H1 (cell line): ENCODE measurements at regions not wholly inside any gene's neighbourhood (a gene's known extent, or its start where the extent isn't known, plus 50 kb on each side); places are given as distances from the start of the nearest gene placed in this dataset.

Experiments
- CTCF ChIA-PET: fragments of 300-600 bp; sonication (Branson Sonifier 250); formaldehyde crosslinking; loops from one replicate; lab custom pipeline; 2021; ENCODE audit not compliant: partially characterized antibody; lab: Charles Lee
- POLR2A ChIA-PET: fragments of 300-600 bp; sonication (Branson Sonifier 250); formaldehyde crosslinking; loops from one replicate; lab custom pipeline; 2021; ENCODE audit warnings: inconsistent platforms; ENCODE audit not compliant: partially characterized antibody; lab: Charles Lee
- DNase-seq, 2 experiments: peaks; one replicate each; pipeline versions ENCODE4 v3.0.0 to v3.0.0-alpha.2; 2010 to 2022; ENCODE audit warnings: low spot score in 2 of 2, low read depth in 1 of 2, mixed read lengths in 1 of 2
- FAIRE-seq: peaks from 2 replicates; lab custom pipeline; 2011; peaks lifted over from hg19 to GRCh38; lab: Jason Lieb, UNC
- H2AFZ ChIP-seq: 2 replicates; pipeline ENCODE4 v1.8.1; 2012; ENCODE audit warnings: low read length, inconsistent platforms
- H2AK5ac ChIP-seq: 2 replicates; pipeline ENCODE4 v1.6.1; 2013; ENCODE audit warnings: low read depth, low read length
- H2BK120ac ChIP-seq: replicated peaks from 2 replicates; pipeline ENCODE3; 2013; ENCODE audit warnings: low read depth, low read length, inconsistent platforms
- H2BK12ac ChIP-seq: 2 replicates; pipeline ENCODE4 v1.6.1; 2013; ENCODE audit warnings: low read depth, low read length
- H2BK15ac ChIP-seq: 2 replicates; pipeline ENCODE4 v1.6.1; 2013; ENCODE audit warnings: low read length
- H2BK20ac ChIP-seq: 2 replicates; pipeline ENCODE4 v1.6.1; 2013; ENCODE audit warnings: low read length
- H2BK5ac ChIP-seq: 2 replicates; pipeline ENCODE4 v1.6.1; 2013; ENCODE audit warnings: low read depth, low read length
- H3K14ac ChIP-seq: 2 replicates; pipeline ENCODE4 v1.6.1; 2013; ENCODE audit warnings: inconsistent platforms; ENCODE audit not compliant: insufficient read length
- H3K18ac ChIP-seq: 2 replicates; pipeline ENCODE4 v1.6.1; 2013; ENCODE audit warnings: low read length; ENCODE audit errors: extremely low read depth
- H3K23ac ChIP-seq: 2 replicates; pipeline ENCODE4 v1.6.1; 2013; ENCODE audit warnings: inconsistent platforms; ENCODE audit not compliant: insufficient read length
- H3K23me2 ChIP-seq: 2 replicates; pipeline ENCODE4 v1.6.1; 2013; ENCODE audit warnings: low read depth, low read length
- H3K27ac ChIP-seq: 2 replicates; pipeline ENCODE4 v1.6.1; 2011; ENCODE audit warnings: low read depth, low read length, inconsistent platforms
- H3K27me3 ChIP-seq, 4 experiments: replicated peaks in 1 of 4; 1 replicate in 1 of 4; 2 replicates in 3 of 4; pipeline versions ENCODE4 v1.6.1 to v1.8.1; 2011 to 2013; ENCODE audit warnings: low read length in 3 of 4, mild to moderate bottlenecking in 3 of 4, inconsistent platforms in 2 of 4, mixed read lengths in 2 of 4, moderate library complexity in 1 of 4; ENCODE audit not compliant: control insufficient read depth in 3 of 4, insufficient read depth in 3 of 4; ENCODE audit errors: extremely low read depth in 1 of 4
- H3K36me3 ChIP-seq, 4 experiments: 2 replicates each; pipeline versions ENCODE4 v1.6.1 to v1.8.1; 2011 to 2013; ENCODE audit warnings: mild to moderate bottlenecking in 4 of 4, low read length in 3 of 4, moderate library complexity in 2 of 4, control low read depth in 1 of 4, inconsistent platforms in 1 of 4; ENCODE audit not compliant: insufficient read depth in 4 of 4, control insufficient read depth in 2 of 4
- H3K4ac ChIP-seq: replicated peaks from 2 replicates; pipeline ENCODE3; 2013; ENCODE audit warnings: low read length, low read depth, mixed read lengths, inconsistent platforms; ENCODE audit not compliant: insufficient read length
- H3K4me1 ChIP-seq, 4 experiments: replicated peaks in 1 of 4; 1 replicate in 1 of 4; 2 replicates in 3 of 4; pipeline versions ENCODE4 v1.6.1 to v1.8.1; 2011 to 2013; ENCODE audit warnings: low read length in 3 of 4, inconsistent platforms in 2 of 4, mixed read lengths in 1 of 4; ENCODE audit not compliant: insufficient read depth in 4 of 4, control insufficient read depth in 3 of 4
- H3K4me2 ChIP-seq, 2 experiments: 2 replicates each; pipeline versions ENCODE4 v1.6.1 to v1.8.1; 2011 to 2013; ENCODE audit warnings: low read depth in 2 of 2, low read length in 2 of 2, control low read depth in 1 of 2, inconsistent platforms in 1 of 2, mild to moderate bottlenecking in 1 of 2; ENCODE audit not compliant: insufficient read depth in 1 of 2
- H3K4me3 ChIP-seq, 4 experiments: fragments of 200-600, 300-600 bp in 1 of 4; sonication (generic), shearing (Covaris generic), sonication (Bioruptor Twin) in 1 of 4; 2 replicates each; pipeline versions ENCODE4 v1.5.1 to v1.8.1; 2011 to 2016; ENCODE audit warnings: low read length in 4 of 4, low read depth in 3 of 4, control low read depth in 2 of 4, inconsistent platforms in 2 of 4, mild to moderate bottlenecking in 2 of 4, mixed read lengths in 1 of 4, moderate library complexity in 1 of 4; ENCODE audit not compliant: insufficient read depth in 2 of 4; ENCODE audit errors: extremely low read depth in 1 of 4
- H3K56ac ChIP-seq: replicated peaks from 2 replicates; pipeline ENCODE3; 2013; ENCODE audit warnings: low read depth, mild to moderate bottlenecking, mixed read lengths, low read length, inconsistent platforms; ENCODE audit not compliant: insufficient read length
- H3K79me1 ChIP-seq: 2 replicates; pipeline ENCODE4 v1.6.1; 2013; ENCODE audit warnings: low read depth, low read length, control low read depth
- H3K79me2 ChIP-seq, 2 experiments: 2 replicates each; pipeline versions ENCODE4 v1.6.1 to v1.8.1; 2012 to 2013; ENCODE audit warnings: low read length in 2 of 2, mild to moderate bottlenecking in 2 of 2, inconsistent platforms in 1 of 2; ENCODE audit not compliant: insufficient read depth in 2 of 2, control insufficient read depth in 1 of 2
- H3K9ac ChIP-seq, 4 experiments: replicated peaks in 1 of 4; 1 replicate in 1 of 4; 2 replicates in 3 of 4; pipeline versions ENCODE4 v1.6.1 to v1.8.1; 2011 to 2013; ENCODE audit warnings: low read depth in 3 of 4, low read length in 3 of 4, control low read depth in 2 of 4, mild to moderate bottlenecking in 2 of 4, moderate library complexity in 2 of 4, inconsistent platforms in 1 of 4; ENCODE audit errors: extremely low read depth in 1 of 4
- H3K9me3 ChIP-seq, 2 experiments: 2 replicates each; pipeline versions ENCODE4 v1.6.1 to v1.8.1; 2012 to 2013; ENCODE audit warnings: mild to moderate bottlenecking in 2 of 2, moderate library complexity in 2 of 2, control low read depth in 1 of 2, inconsistent platforms in 1 of 2, low read depth in 1 of 2, low read length in 1 of 2, mixed read lengths in 1 of 2; ENCODE audit not compliant: insufficient read depth in 2 of 2
- H4K20me1 ChIP-seq, 2 experiments: replicated peaks in 1 of 2; 2 replicates each; pipeline versions ENCODE3 to v1.8.1; 2011 to 2013; ENCODE audit warnings: inconsistent platforms in 2 of 2, low read length in 2 of 2, mild to moderate bottlenecking in 1 of 2; ENCODE audit not compliant: insufficient read depth in 2 of 2, control insufficient read depth in 1 of 2
- H4K5ac ChIP-seq: 2 replicates; pipeline ENCODE4 v1.6.1; 2013; ENCODE audit warnings: low read length, low read depth, mixed read lengths, inconsistent platforms; ENCODE audit not compliant: insufficient read length
- H4K8ac ChIP-seq: 2 replicates; pipeline ENCODE4 v1.8.0; 2013; ENCODE audit warnings: mild to moderate bottlenecking, moderate library complexity, low read length, inconsistent platforms; ENCODE audit not compliant: insufficient read depth; ENCODE audit errors: extremely low read depth
- H4K91ac ChIP-seq: replicated peaks from 2 replicates; pipeline ENCODE3; 2013; ENCODE audit warnings: low read length, mixed read lengths, inconsistent platforms; ENCODE audit not compliant: insufficient read length
- BCL11A ChIP-seq, 2 experiments: IDR thresholded peaks; one replicate each; pipeline ENCODE4 v1.6.1; 2011; ENCODE audit warnings: low read depth in 2 of 2, low read length in 2 of 2, mild to moderate bottlenecking in 2 of 2
- CHD2 ChIP-seq: IDR thresholded peaks from 2 replicates; pipeline ENCODE4 v1.6.1; 2012; ENCODE audit warnings: low read length, improper control_type of control experiment
- CREB1 ChIP-seq: IDR thresholded peaks from 2 replicates; pipeline ENCODE4 v1.6.1; 2012; ENCODE audit warnings: inconsistent platforms
- EP300 ChIP-seq, 2 experiments: IDR thresholded peaks; 1 replicate in 1 of 2; 2 replicates in 1 of 2; pipeline ENCODE4 v1.6.1; 2011 to 2012; ENCODE audit warnings: low read depth in 2 of 2, low read length in 2 of 2, mild to moderate bottlenecking in 2 of 2, borderline replicate concordance in 1 of 2, inconsistent platforms in 1 of 2, moderate library complexity in 1 of 2
- HDAC6 ChIP-seq: IDR thresholded peaks from one replicate; pipeline ENCODE4 v1.7.1; 2012; ENCODE audit warnings: low read depth, mild to moderate bottlenecking, inconsistent platforms, low read length, moderate library complexity
- KDM1A ChIP-seq: fragments of 200-600, 300-600 bp; sonication (generic); IDR thresholded peaks from 2 replicates; pipeline ENCODE4 v1.7.1; 2016; ENCODE audit warnings: mild to moderate bottlenecking, low read length, borderline replicate concordance
- MAFK ChIP-seq: IDR thresholded peaks from 2 replicates; pipeline ENCODE4 v1.6.1; 2012; ENCODE audit warnings: low read depth, mild to moderate bottlenecking, improper control_type of control experiment, low read length
- RBBP5 ChIP-seq: IDR thresholded peaks from 2 replicates; pipeline ENCODE4 v1.7.1; 2012; ENCODE audit warnings: low read depth, mild to moderate bottlenecking, inconsistent platforms, low read length, moderate library complexity, borderline replicate concordance
- RNF2 ChIP-seq: fragments of 200-900, 300-1000 bp; sonication (generic); IDR thresholded peaks from 2 replicates; pipeline ENCODE4 v1.7.1; 2016; ENCODE audit warnings: borderline replicate concordance, low read depth, mild to moderate bottlenecking, antibody characterized with exemption, low read length; ENCODE audit not compliant: poor library complexity, severe bottlenecking; ENCODE audit errors: missing control alignments
- SAP30 ChIP-seq: fragments of 300-600 bp; sonication (generic); IDR thresholded peaks from 2 replicates; pipeline ENCODE4 v1.7.1; 2012; ENCODE audit warnings: low read length, moderate library complexity, mild to moderate bottlenecking, inconsistent platforms; ENCODE audit not compliant: insufficient read depth, insufficient replicate concordance
- SIN3A ChIP-seq, 2 experiments: IDR thresholded peaks in 1 of 2; conservative IDR thresholded peaks in 1 of 2; 2 replicates each; pipeline ENCODE4 v1.6.1; 2011 to 2012; ENCODE audit warnings: low read length in 2 of 2, improper control_type of control experiment in 1 of 2, low read depth in 1 of 2, mild to moderate bottlenecking in 1 of 2
- TCF12 ChIP-seq: IDR thresholded peaks from 2 replicates; pipeline ENCODE4 v1.6.1; 2011; ENCODE audit warnings: low read depth, mild to moderate bottlenecking, low read length
- WGBS, 2 experiments: shearing (Covaris generic) in 1 of 2; methylation state at CpG; one replicate each; pipeline versions ENCODE4 v1.1.6 to v1.1.7; 2013 to 2015; ENCODE audit warnings: low lambda C conversion rate in 2 of 2, mixed read lengths in 2 of 2, inconsistent platforms in 1 of 2, low coverage in 1 of 2, missing lambda C conversion rate in 1 of 2; ENCODE audit not compliant: insufficient replicate concordance in 2 of 2, insufficient coverage in 1 of 2, insufficient read length in 1 of 2; ENCODE audit errors: extremely low coverage in 1 of 2, missing lambda C conversion rate in 1 of 2; 5-methylcytosine and 5-hydroxymethylcytosine counted together
- TF ChIP-seq, protein P1 (sequence below): IDR thresholded peaks from 2 replicates; pipeline ENCODE4 v1.6.1; 2012; ENCODE audit warnings: inconsistent platforms

DNA sequence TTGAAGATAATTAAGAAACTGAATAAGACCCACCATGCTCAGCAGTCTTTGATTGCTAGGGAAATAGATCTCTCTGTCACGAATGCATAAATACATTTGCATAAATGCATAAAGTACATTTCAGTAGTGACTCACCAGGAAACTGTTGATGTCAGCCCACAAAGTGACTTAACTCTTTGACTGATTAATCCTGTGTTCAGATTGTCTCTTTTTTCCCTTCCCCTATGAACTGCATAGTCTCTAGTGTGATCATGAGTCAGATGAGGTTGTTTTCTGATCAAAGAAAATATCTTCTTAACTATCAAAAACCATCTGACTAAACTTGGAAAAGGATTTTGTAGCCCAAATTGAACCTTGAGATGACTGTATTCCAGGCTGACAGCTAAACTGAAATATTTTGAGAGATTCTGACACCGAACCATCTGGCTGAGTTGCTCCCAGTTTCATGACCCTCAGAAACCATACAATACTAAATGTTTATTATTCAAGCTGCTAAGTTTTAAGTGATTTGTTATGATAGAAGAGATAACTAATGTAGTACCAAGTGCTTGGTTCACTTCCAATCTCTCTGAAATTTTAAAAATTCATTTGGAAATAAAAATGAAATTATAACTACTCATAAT is 1381.5 kb upstream of the AGA start:
- ChIA-PET CTCF (no interaction called here), POLR2A (no interaction called here)
- H3K14ac ChIP-seq, result no peak overlapping the region
- no peak overlapping the region for H3K4ac ChIP-seq
- DNase-seq (no peak), FAIRE-seq (no peak)
- no peak overlapping the region for H2AFZ ChIP-seq
- no peaks in the 10 kb centered on the region for H3K9me3 ChIP-seq
- H3K79me2 ChIP-seq, result no peaks in the 10 kb centered on the region
- no peaks in the 10 kb centered on the region for H3K79me1 ChIP-seq
- H2BK120ac ChIP-seq, result no peak overlapping the region
- H3K56ac ChIP-seq, result no peak overlapping the region
- no peak overlapping the region for H2BK12ac ChIP-seq
- H2BK15ac ChIP-seq, result no peak overlapping the region
- H3K27me3 ChIP-seq, result no peaks in the 10 kb centered on the region
- H3K18ac ChIP-seq, result no peak overlapping the region
- no peak overlapping the region for H3K23ac ChIP-seq
- H3K9ac ChIP-seq, result no peak overlapping the region
- no peak overlapping the region for H4K8ac ChIP-seq
- no peak overlapping the region for H2BK20ac ChIP-seq
- H3K27ac ChIP-seq, result no peak overlapping the region
- H2AK5ac ChIP-seq, result no peak overlapping the region
- no peak overlapping the region for H4K5ac ChIP-seq
- no peaks in the 10 kb centered on the region for H4K20me1 ChIP-seq
- H3K4me1 ChIP-seq, result no peaks in the 10 kb centered on the region; a peak in 1 of 7 replicates
- no peak overlapping the region for H2BK5ac ChIP-seq
- H3K4me2 ChIP-seq, result no peak overlapping the region
- WGBS, 2 experiments, result 81% methylated on average over 2 of the region's 2 CpGs; no CpG with 5 or more reads in 1 of the 2 experiments
- no peaks in the 10 kb centered on the region for H3K36me3 ChIP-seq
- H4K91ac ChIP-seq, result no peak overlapping the region
- no peaks in the 10 kb centered on the region for H3K23me2 ChIP-seq
- H3K4me3 ChIP-seq, result no peak overlapping the region
- TF ChIP-seq SIN3A (conservative IDR thresholded peaks at IDR 0.05 in 1 of 2, IDR thresholded peaks at IDR 0.05 in 1 of 2; ENCODE audit: low read depth in 1 of 2, low read length in 2 of 2), result no peak
- no peak for TF ChIP-seq KDM1A
- TF ChIP-seq RNF2, result no peak
- TF ChIP-seq HDAC6, result no peak
- TF ChIP-seq BCL11A (IDR thresholded peaks at IDR 0.05; ENCODE audit: low read depth in 2 of 2, low read length in 2 of 2), result no peak
- no peak for TF ChIP-seq SAP30
- no peak for TF ChIP-seq CHD2
- TF ChIP-seq, protein P1, sequence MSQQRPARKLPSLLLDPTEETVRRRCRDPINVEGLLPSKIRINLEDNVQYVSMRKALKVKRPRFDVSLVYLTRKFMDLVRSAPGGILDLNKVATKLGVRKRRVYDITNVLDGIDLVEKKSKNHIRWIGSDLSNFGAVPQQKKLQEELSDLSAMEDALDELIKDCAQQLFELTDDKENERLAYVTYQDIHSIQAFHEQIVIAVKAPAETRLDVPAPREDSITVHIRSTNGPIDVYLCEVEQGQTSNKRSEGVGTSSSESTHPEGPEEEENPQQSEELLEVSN, result no peak
- no peak for TF ChIP-seq TCF12
- no peak for TF ChIP-seq CREB1
- no peak for TF ChIP-seq MAFK
- TF ChIP-seq RBBP5, result no peak
- no peak for TF ChIP-seq EP300 (IDR thresholded peaks at IDR 0.05; ENCODE audit: borderline replicate concordance in 1 of 2, low read depth in 2 of 2, low read length in 2 of 2)
